NCI-H1694 treated with DMSO at 0.1 percent for 48 hours (cell line): ENCODE measurements at regions not wholly inside any gene's neighbourhood (a gene's known extent, or its start where the extent isn't known, plus 50 kb on each side); places are given as distances from the start of the nearest gene placed in this dataset.
"Not testable (repeated sequence)": the region's sequence is repeated elsewhere in the genome, so short reads cannot be mapped to it uniquely, and the experiment has no call there.

ENCODE experiments used
- DNase-seq: peaks from one replicate; lab custom pipeline; 2025; lab: John Stamatoyannopoulos, UW

GRCh38 chr16:29328528-29328927 lies 78.0 kb downstream of the NPIPB11 start:
- not testable (repeated sequence) for DNase-seq

- not testable (repeated sequence) for DNase-seq
These were observed 78.7 kb downstream of the NPIPB11 start for GRCh38 chr16:29327631-29328408.

- DNase-seq: not testable (repeated sequence)
These were observed 80.1 kb downstream of the NPIPB11 start for GRCh38 chr16:29326164-29327125.

GRCh38 chr16:29323725-29324124 lies 82.8 kb downstream of the NPIPB11 start:
- DNase-seq: not testable (repeated sequence)

GRCh38 chr16:29321585-29321984 lies 84.9 kb downstream of the NPIPB11 start:
- DNase-seq: no peak

- DNase-seq: no peak
These were observed 85.5 kb downstream of the NPIPB11 start for GRCh38 chr16:29321000-29321393.

GRCh38 chr16:29320274-29320999 lies 86.1 kb downstream of the NPIPB11 start:
- no peak for DNase-seq

- no peak for DNase-seq
These were observed 86.8 kb downstream of the NPIPB11 start for GRCh38 chr16:29319726-29320125.

- DNase-seq: not testable (repeated sequence)
These were observed 87.9 kb downstream of the NPIPB11 start for GRCh38 chr16:29318561-29318968.

GRCh38 chr16:29318037-29318436 lies 88.5 kb downstream of the NPIPB11 start:
- no peak for DNase-seq

- DNase-seq: no peak
These were observed 89.2 kb downstream of the NPIPB11 start for GRCh38 chr16:29317269-29317668.

- DNase-seq: no peak
These were observed 89.7 kb downstream of the NPIPB11 start for GRCh38 chr16:29316761-29317183.

- DNase-seq: no peak
These were observed 90.5 kb downstream of the NPIPB11 start for GRCh38 chr16:29315916-29316517.

GRCh38 chr16:29315046-29315445 lies 91.5 kb downstream of the NPIPB11 start:
- no peak for DNase-seq

- DNase-seq: no peak
These were observed 92.1 kb downstream of the NPIPB11 start for GRCh38 chr16:29314292-29314934.

GRCh38 chr16:29313559-29314048 lies 92.9 kb downstream of the NPIPB11 start:
- DNase-seq: no peak

GRCh38 chr16:29312835-29313558 lies 93.5 kb downstream of the NPIPB11 start:
- DNase-seq: no peak

- not testable (repeated sequence) for DNase-seq
These were observed 94.2 kb downstream of the NPIPB11 start for GRCh38 chr16:29312345-29312675.

- DNase-seq: no peak
These were observed 94.8 kb downstream of the NPIPB11 start for GRCh38 chr16:29311461-29312344.
